K562 (cell line): ENCODE measurements at regions not wholly inside any gene's neighbourhood (a gene's known extent, or its start where the extent isn't known, plus 50 kb on each side); places are given as distances from the start of the nearest gene placed in this dataset.

Experiments
- ATAC-seq: fragments of 200-7000 bp; cut with Tn5 transposase; 3 replicates; pipeline ENCODE4 v1.9.1; 2020; ENCODE audit warnings: moderate library complexity
- BruUV-seq: library from RNA; stranded (reverse); fragments of 400-500 nt; replicated peaks from 2 replicates; lab custom pipeline; 2021; lab: Mats Ljungman, UMichigan
- CTCF ChIA-PET: fragments of 300-600 bp; formaldehyde crosslinking; extraction: SDS; loops from one replicate; lab custom pipeline; 2021; ENCODE audit warnings: low intra/inter-chr PET ratio; lab: Yijun Ruan, JAX
- POLR2A ChIA-PET: fragments of 300-600, 350-650 bp; sonication (Branson Sonifier 250); formaldehyde crosslinking; extraction: SDS; loops from one replicate; lab custom pipeline; 2021; ENCODE audit warnings: antibody characterized with exemption, inconsistent platforms; lab: Yijun Ruan, JAX
- DNase-seq, 4 experiments: peaks; one replicate each; pipeline versions ENCODE4 v3.0.0 to v3.0.0-alpha.2; 2011 to 2018; ENCODE audit warnings: low spot score in 3 of 4, mixed read lengths in 3 of 4; ENCODE audit errors: extremely low read depth in 1 of 4
- FAIRE-seq: peaks from 2 replicates; lab custom pipeline; 2011; peaks lifted over from hg19 to GRCh38; lab: Jason Lieb, UNC
- H2AFZ ChIP-seq: 2 replicates; pipeline ENCODE4 v1.6.0; 2011; ENCODE audit warnings: low read depth, low read length, control low read depth, inconsistent platforms
- H3K27ac ChIP-seq: fragments of 200-600 bp; 3 replicates; pipeline ENCODE4 v1.8.0; 2011; ENCODE audit warnings: low read depth, mild to moderate bottlenecking, control low read depth, inconsistent platforms, low read length, moderate library complexity, mixed read lengths; ENCODE audit errors: extremely low read depth
- H3K27me3 ChIP-seq, 2 experiments: fragments of 300-600 bp in 1 of 2; 2 replicates in 1 of 2; 3 replicates in 1 of 2; pipeline versions ENCODE4 v1.6.0 to v1.8.0; 2011; ENCODE audit warnings: inconsistent platforms in 2 of 2, low read length in 2 of 2, mild to moderate bottlenecking in 1 of 2, mixed read lengths in 1 of 2, moderate library complexity in 1 of 2; ENCODE audit not compliant: control insufficient read depth in 2 of 2, insufficient read depth in 2 of 2
- H3K36me3 ChIP-seq: fragments of 300-600 bp; 3 replicates; pipeline ENCODE4 v1.8.0; 2011; ENCODE audit warnings: mild to moderate bottlenecking, low read length, inconsistent platforms; ENCODE audit not compliant: control insufficient read depth, insufficient read depth
- H3K4me1 ChIP-seq, 2 experiments: fragments of 200-600 bp in 1 of 2; replicated peaks in 1 of 2; 2 replicates in 1 of 2; 3 replicates in 1 of 2; pipeline versions ENCODE4 v1.5.1 to v1.8.0; 2011; ENCODE audit warnings: inconsistent platforms in 2 of 2, low read length in 2 of 2, mild to moderate bottlenecking in 1 of 2, mixed read lengths in 1 of 2, moderate library complexity in 1 of 2; ENCODE audit not compliant: control insufficient read depth in 2 of 2, insufficient read depth in 2 of 2
- H3K4me2 ChIP-seq: 2 replicates; pipeline ENCODE4 v1.6.1; 2011; ENCODE audit warnings: low read length, control low read depth, inconsistent platforms, mixed read lengths; ENCODE audit not compliant: insufficient read depth
- H3K4me3 ChIP-seq: fragments of 200-600 bp; sonication (generic), shearing (Covaris generic); 2 replicates; pipeline ENCODE4 v1.5.1; 2016; ENCODE audit warnings: control low read depth, inconsistent platforms
- H3K79me2 ChIP-seq: fragments of 200-600 bp; 3 replicates; pipeline ENCODE4 v1.8.0; 2011; ENCODE audit warnings: low read length, inconsistent platforms; ENCODE audit not compliant: control insufficient read depth, insufficient read depth
- H3K9ac ChIP-seq, 2 experiments: 2 replicates each; pipeline versions ENCODE4 v1.6.0 to v1.6.1; 2011; ENCODE audit warnings: low read depth in 2 of 2, low read length in 2 of 2, control low read depth in 1 of 2, inconsistent platforms in 1 of 2, mild to moderate bottlenecking in 1 of 2, mixed read lengths in 1 of 2; ENCODE audit not compliant: insufficient read depth in 1 of 2
- H3K9me1 ChIP-seq: one replicate; pipeline ENCODE4 v1.6.0; 2011; ENCODE audit warnings: inconsistent platforms, mild to moderate bottlenecking, low read length, moderate library complexity; ENCODE audit not compliant: control insufficient read depth, insufficient read depth
- H3K9me3 ChIP-seq: replicated peaks from 2 replicates; pipeline ENCODE4 v1.5.1; 2011; ENCODE audit warnings: low read depth, low read length, inconsistent platforms; ENCODE audit not compliant: control insufficient read depth, insufficient read depth
- H4K20me1 ChIP-seq: replicated peaks from 2 replicates; pipeline ENCODE4 v1.6.1; 2011; ENCODE audit warnings: low read length, inconsistent platforms, mixed read lengths; ENCODE audit not compliant: control insufficient read depth, insufficient read depth
- ATF7 ChIP-seq: fragments of 450-650 bp; IDR thresholded peaks from 2 replicates; pipeline ENCODE4 v1.7.1; 2014; ENCODE audit warnings: mild to moderate bottlenecking, moderate library complexity
- CHCHD3 ChIP-seq: fragments of 250-450 bp; sonication (Bioruptor Pico); IDR thresholded peaks from 2 replicates; pipeline ENCODE4 v2.1.2; 2022; ENCODE audit warnings: mild to moderate bottlenecking
- FOXO4 ChIP-seq: fragments of 450-650 bp; formaldehyde crosslinking; IDR thresholded peaks from 2 replicates; pipeline ENCODE4 v1.4.0; 2020; ENCODE audit warnings: mild to moderate bottlenecking, moderate library complexity
- ILF3 ChIP-seq: fragments of 450-650 bp; IDR thresholded peaks from 2 replicates; pipeline ENCODE4 v1.6.1; 2018; ENCODE audit warnings: antibody characterized with exemption, mild to moderate bottlenecking, moderate library complexity, borderline replicate concordance
- KLF13 ChIP-seq: fragments of 450-650 bp; IDR thresholded peaks from 2 replicates; pipeline ENCODE4 v1.6.1; 2016; ENCODE audit warnings: missing genetic modification characterization, low read depth, mild to moderate bottlenecking, missing compliant biosample characterization, moderate library complexity, borderline replicate concordance
- MAFF ChIP-seq: IDR thresholded peaks from 2 replicates; pipeline ENCODE4 v1.6.1; 2012; ENCODE audit warnings: low read length, improper control_type of control experiment
- MEF2D ChIP-seq: conservative IDR thresholded peaks from 2 replicates; pipeline ENCODE4 v1.6.1; 2016; ENCODE audit warnings: low read depth, missing genetic modification characterization, missing compliant biosample characterization
- NFE2L1 ChIP-seq: fragments of 450-650 bp; IDR thresholded peaks from 2 replicates; pipeline ENCODE4 v1.6.1; 2016; ENCODE audit warnings: missing genetic modification characterization, low read depth, mild to moderate bottlenecking, missing compliant biosample characterization, moderate library complexity, borderline replicate concordance
- SP1 ChIP-seq: sonication (generic); formaldehyde crosslinking; IDR thresholded peaks from 2 replicates; pipeline ENCODE4 v1.8.1; 2022; ENCODE audit warnings: mild to moderate bottlenecking, missing genetic modification reagents
- ZNF764 ChIP-seq: fragments of 250-450 bp; sonication (Bioruptor Pico); IDR thresholded peaks from 2 replicates; pipeline ENCODE4 v1.4.0; 2020; ENCODE audit warnings: low read depth, mild to moderate bottlenecking, moderate library complexity
- WGBS: fragments of 100-300 bp; shearing (Covaris generic); methylation state at CpG from one replicate; pipeline ENCODE4 v1.1.6; 2016; ENCODE audit warnings: low coverage, mixed read lengths; ENCODE audit not compliant: insufficient coverage; ENCODE audit errors: missing lambda C conversion rate; 5-methylcytosine and 5-hydroxymethylcytosine counted together
- in situ Hi-C: fragments of 300-500 bp; cut with MboI; formaldehyde crosslinking; loops from 4 replicates; pipeline ENCODE4 v1.15.0; 2018; ENCODE audit warnings: inconsistent platforms, mixed read lengths
- intact Hi-C: fragments of 100-400 bp; cut with micrococcal nuclease; formaldehyde crosslinking; loops from 2 replicates; pipeline ENCODE4 v1.14.2; 2022

GRCh38 chr2:42846026-42846425 lies 53.6 kb upstream of the HAAO start:
- 59% methylated on average over 8 of the region's 8 CpGs for whole genome bisulfite sequencing
- BruUV-seq = no TSS peak
- Histone ChIP-seq H3K9me1 (no peaks in the 10 kb centered on the region), H2AFZ (no peak overlapping the region), H3K79me2 (no peaks in the 10 kb centered on the region), H3K9me3 (no peaks in the 10 kb centered on the region), H3K4me2 (no peak overlapping the region), H3K36me3 (no peaks in the 10 kb centered on the region), H3K27me3 (no peaks in the 10 kb centered on the region; a peak in 1 of 5 replicates)
- FAIRE-seq (no peak), ATAC-seq (no peak), DNase-seq (no peak)
- CTCF ChIA-PET = no interaction called here
- POLR2A ChIA-PET = no interaction called here
- intact Hi-C loops = no loop called here
- no peak for TF ChIP-seq ATF7
- no peak for TF ChIP-seq KLF13 (tag)
- TF ChIP-seq SP1 (CRISPR knock-in tag) = no peak
- TF ChIP-seq MAFF = no peak
- no peak for TF ChIP-seq CHCHD3 (CRISPR knock-in tag)
- no peak for TF ChIP-seq FOXO4 (CRISPR knock-in tag)
- no peak for TF ChIP-seq ZNF764 (CRISPR knock-in tag)
- no peak for TF ChIP-seq ILF3
- TF ChIP-seq MEF2D (tag) = no peak
- no peak for TF ChIP-seq NFE2L1 (tag)
- TF ChIP-seq, all 486 proteins: peak for 0
- in situ Hi-C loops = loop anchor here (25.0 kb wide), 1 partner anchor 291 kb away; no protein-coding TSS in a partner anchor
- H3K4me1 ChIP-seq = no peaks in the 10 kb centered on the region; a peak in 1 of 5 replicates
- no peak overlapping the region for H3K9ac ChIP-seq
- no peaks in the 10 kb centered on the region for H4K20me1 ChIP-seq
- no peak overlapping the region for H3K4me3 ChIP-seq
- no peak overlapping the region for H3K27ac ChIP-seq
